Stimulated activated CD8-positive, alpha-beta memory T cell treated with anti-CD3 and anti-CD28 coated beads, Interleukin-12 subunit alpha, Interleukin-12 subunit beta, amount 100 ng/mL, for 24 hours (primary cell): ENCODE measurements at regions not wholly inside any gene's neighbourhood (a gene's known extent, or its start where the extent isn't known, plus 50 kb on each side); places are given as distances from the start of the nearest gene placed in this dataset.

Source experiments
- DNase-seq: peaks from one replicate; pipeline ENCODE4 v3.0.0-alpha.2; 2020; ENCODE audit errors: extremely low read depth

- DNase-seq, result no peak
Observed at GRCh38 chr14:56868660-56869059, 58.4 kb upstream of the OTX2 start.

GRCh38 chr14:56862836-56863235, 52.6 kb upstream of the OTX2 start:
- no peak for DNase-seq

- no peak for DNase-seq
Observed at GRCh38 chr14:56860441-56860840, 50.2 kb upstream of the OTX2 start.
